ENCODE measurements at regions not wholly inside any gene's neighbourhood (a gene's known extent, or its start where the extent isn't known, plus 50 kb on each side); places are given as distances from the start of the nearest gene placed in this dataset.

GRCh38 chr2:38213619-38214167 is 137.7 kb upstream of the CYP1B1 start:
- TF ChIP-seq CBFB (CRISPR knock-in tag; IDR thresholded peaks at IDR 0.05; ENCODE audit: low read depth) (no peak), ESRRA (CRISPR knock-in tag; IDR thresholded peaks at IDR 0.05; ENCODE audit: borderline replicate concordance) (no peak), USF1 (CRISPR knock-in tag; IDR thresholded peaks at IDR 0.05) (no peak), ZNF671 (CRISPR knock-in tag; IDR thresholded peaks at IDR 0.05) (no peak), JAZF1 (CRISPR knock-in tag; IDR thresholded peaks at IDR 0.05) (no peak), CREB1 (CRISPR knock-in tag; IDR thresholded peaks at IDR 0.05) (no peak), ZNF416 (CRISPR knock-in tag; IDR thresholded peaks at IDR 0.05) (no peak)
